ENCODE measurements at regions not wholly inside any gene's neighbourhood (a gene's known extent, or its start where the extent isn't known, plus 50 kb on each side); places are given as distances from the start of the nearest gene placed in this dataset.

GRCh38 chr12:66733321-66733720 lies 54.4 kb upstream of the GRIP1 start:
- TF ChIP-seq CTCF (IDR thresholded peaks at IDR 0.05) (no peak), POLR2A (IDR thresholded peaks at IDR 0.05) (no peak)
